ENCODE measurements at regions not wholly inside any gene's neighbourhood (a gene's known extent, or its start where the extent isn't known, plus 50 kb on each side); places are given as distances from the start of the nearest gene placed in this dataset.

DNA sequence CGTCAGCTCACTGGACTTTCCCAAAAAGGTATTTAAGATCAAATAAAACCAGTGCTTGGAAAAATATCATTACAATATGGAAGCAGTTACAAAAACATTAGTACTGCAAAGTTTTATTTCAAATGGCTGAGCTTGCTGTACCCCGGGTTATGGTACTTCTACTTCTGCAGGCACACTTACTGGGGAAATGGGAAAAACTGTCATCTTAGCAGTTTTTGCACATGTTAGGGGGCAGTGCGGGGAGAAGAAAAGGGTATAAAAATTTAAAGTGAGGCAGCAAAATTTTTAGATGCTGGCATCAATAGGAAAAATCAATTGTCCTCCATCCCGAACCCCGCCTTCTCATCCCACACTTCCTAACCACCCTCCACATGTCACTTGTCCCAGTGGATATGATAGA, 133.4 kb downstream of the ATG4C start:
- ATAC-seq (no peak), DNase-seq (no peak)
- intact Hi-C loops (cut with micrococcal nuclease) = no loop called here

DNA sequence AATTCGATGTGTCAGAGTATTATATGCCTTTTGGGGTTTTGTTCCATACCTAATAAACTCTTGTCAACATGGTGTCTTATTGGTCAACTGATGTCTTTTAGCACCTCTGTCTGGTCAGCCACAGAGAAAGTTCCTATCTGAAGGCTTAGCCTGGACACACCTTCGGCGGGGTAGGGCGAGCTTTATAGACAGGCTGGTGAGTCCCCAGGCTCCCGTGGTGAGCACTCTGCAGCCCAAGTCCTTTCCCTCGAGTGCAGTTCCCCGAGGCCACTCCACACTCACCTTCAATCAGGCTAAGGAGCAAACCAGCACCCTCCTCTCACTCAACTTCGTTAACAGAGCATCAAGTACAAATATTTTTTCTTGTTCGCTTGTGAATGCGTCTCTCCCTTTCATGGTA, 133.9 kb downstream of the ATG4C start:
- intact Hi-C loops (cut with micrococcal nuclease) = no loop called here
- DNase-seq (no peak), ATAC-seq (no peak)

DNA sequence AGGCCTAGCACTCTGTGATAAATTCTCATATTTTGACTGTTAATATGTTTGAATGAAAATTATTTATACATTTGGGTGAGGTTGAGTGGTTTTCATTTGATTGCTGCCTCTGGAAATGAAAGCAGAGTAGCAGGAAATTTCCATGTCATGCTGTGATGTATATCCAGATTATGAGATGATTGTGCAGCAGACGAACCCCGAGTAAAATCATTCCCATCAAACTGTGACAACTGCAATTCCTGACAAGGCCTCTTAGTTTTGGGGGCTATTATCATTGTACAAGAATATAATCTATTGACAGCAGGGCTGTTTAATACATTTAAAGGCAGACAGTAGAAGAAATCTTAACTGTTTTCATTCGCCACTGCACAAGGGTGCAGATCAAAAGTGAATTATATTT, 134.8 kb downstream of the ATG4C start:
- DNase-seq (no peak), ATAC-seq (no peak)
- intact Hi-C loops (cut with micrococcal nuclease) = no loop called here

DNA sequence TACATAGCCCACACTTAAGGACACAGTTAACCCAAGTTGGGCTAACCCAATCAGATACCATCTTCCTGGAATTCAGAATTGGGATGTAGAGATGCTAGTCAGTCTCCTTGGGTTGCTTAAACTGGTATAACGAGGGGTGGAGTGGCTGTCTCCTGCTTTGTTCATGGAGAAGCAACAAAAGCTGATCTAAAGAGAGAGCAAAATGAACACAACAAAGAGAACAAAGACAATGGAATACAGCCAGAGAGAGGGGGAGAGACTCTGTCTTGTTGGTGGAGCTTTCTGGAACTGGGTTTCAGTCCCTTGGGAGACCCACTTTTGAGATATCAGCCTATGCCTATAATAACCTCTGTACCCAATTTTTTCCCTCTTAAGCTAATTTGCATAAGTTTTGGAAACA, 138.1 kb downstream of the ATG4C start:
- DNase-seq = no peak
- ATAC-seq = no peak
- intact Hi-C loops (cut with micrococcal nuclease) = no loop called here

DNA sequence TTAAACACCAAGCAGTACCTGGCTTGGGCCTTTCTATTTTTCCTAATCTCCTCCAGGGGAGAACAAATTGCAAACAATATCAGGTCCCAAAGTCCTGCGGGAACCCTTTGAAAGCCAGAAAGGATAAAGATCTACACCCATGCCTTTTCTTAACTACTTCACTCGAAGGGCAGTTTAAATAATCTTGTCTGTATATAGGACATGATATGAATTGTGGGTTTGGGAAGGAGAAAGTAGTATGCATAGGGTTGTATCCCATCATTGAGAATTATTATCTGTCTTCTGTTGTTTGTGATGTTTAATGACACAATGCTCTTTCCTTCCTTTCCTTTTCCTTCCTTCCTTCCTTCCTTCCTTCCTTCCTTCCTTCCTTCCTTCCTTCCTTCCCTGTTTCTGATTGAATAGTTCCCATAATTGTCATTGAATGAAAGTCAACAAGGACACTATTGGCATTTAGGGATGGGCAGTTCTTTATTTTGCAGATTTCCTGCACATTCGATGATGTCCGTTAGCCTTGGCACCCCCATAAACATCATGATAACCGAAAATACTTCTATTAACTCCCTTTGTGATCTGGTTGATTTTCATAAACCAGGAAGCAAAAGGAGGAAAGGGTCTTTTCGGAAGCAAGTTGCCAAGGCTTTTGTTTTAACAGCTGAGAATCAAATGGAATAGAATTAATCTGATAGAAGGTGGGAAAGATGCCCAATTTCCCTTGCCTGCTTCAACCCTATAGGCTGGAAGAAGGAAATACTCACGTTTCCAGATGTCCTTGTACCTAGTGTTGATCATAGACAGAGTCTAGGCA, 141.3 kb downstream of the ATG4C start:
- DNase-seq (no peak), ATAC-seq (no peak)
- intact Hi-C loops (cut with micrococcal nuclease) = no loop called here

DNA sequence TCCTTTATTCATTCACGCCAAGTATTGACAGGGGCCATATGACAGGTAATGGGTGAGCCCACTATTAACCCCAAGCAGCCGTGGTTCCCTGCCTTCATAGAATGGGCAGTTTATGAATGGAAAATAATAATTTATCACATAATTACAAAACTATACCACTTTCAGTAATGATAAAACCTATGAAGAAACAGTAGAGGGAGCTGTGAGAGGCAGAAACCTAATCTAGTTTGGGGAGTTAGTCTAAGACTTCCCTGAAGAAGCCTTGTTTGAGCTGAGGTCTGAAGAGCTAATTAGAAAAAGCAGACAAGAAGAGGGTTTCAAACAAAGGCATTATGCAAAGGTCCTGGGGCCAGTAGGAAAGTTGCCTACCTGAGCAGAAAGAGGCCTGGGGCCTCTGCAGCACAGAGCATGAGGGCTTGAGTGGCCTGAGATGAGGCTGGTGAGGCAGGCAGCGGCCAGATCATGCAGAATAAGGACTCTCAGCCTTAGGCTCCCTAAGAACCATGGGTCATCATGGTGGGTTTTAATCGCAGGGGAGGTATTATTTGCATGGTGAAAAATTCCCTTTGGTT, 142.8 kb downstream of the ATG4C start:
- ATAC-seq (no peak), DNase-seq (no peak)
- intact Hi-C loops (cut with micrococcal nuclease) = no loop called here

DNA sequence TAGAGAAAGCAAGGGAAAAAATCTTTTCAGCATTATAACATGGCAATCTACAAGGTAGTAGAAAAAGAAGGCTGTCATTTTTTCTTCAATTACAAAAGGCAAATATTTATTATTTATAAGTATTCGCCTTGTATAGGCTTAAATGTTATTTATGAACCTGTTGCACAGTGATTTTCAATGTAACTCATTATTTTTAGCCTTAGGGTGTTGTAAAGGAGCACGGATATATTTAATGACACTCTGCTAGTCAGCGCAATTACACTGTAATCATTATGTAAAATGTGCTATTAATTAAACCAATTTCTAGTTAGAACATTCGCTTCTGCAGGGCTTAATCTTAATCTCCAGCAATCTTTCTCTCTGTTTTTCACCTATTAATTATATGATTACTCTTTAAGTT, 145.0 kb downstream of the ATG4C start:
- intact Hi-C loops (cut with micrococcal nuclease) = no loop called here
- ATAC-seq (no peak), DNase-seq (no peak)

DNA sequence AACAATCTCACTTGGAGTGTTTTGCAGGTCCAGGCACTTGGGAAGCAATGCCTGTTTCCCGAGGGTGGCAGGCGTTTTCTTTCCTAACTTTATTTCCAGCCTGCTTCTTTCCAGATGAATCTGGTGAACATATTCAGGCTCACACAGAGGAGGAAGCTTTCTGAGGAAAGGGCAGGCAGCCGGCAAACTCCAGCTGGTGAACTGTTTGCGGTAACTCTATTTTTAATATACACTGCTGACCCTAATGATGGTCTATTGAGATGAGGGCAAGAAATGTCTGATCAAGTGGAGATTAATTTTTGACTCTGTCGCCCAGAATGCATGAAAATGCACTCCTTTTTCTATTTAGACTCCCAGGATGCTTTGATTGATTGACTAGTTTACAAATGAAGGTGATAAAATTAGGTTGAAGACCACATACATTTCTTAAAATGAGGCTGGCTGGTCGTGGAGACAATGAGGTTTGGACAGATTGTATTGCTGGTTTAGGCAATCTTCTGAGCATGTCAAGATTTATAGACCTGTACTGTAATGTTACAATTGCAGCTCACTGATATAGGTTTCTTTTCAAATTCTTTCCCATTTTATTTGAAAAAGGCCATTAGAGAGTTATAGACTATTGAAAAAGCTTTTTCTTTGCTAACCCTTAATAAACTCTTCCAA, 153.8 kb downstream of the ATG4C start:
- intact Hi-C loops (cut with micrococcal nuclease) = no loop called here
- ATAC-seq = no peak
- DNase-seq = no peak

DNA sequence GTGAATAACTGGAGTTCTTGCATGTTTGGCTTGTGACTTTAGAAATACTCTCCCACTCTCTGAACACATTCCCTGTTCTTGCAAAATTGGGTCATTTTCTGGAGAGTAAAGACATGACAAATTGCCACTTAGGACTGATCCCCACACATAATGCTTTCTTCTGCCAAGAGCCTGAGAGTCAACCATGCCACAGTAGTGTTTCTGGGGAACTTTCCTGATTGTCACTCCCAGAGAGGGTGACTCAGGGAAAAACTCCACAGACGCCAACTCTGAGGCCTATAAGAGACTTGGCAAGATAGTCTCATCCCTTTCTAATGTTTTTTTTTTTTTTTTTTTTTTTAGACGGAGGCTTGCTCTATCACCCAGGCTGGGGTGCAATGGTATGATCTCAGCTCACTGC, 157.8 kb downstream of the ATG4C start:
- DNase-seq (no peak), ATAC-seq (no peak)
- intact Hi-C loops (cut with micrococcal nuclease) = no loop called here

DNA sequence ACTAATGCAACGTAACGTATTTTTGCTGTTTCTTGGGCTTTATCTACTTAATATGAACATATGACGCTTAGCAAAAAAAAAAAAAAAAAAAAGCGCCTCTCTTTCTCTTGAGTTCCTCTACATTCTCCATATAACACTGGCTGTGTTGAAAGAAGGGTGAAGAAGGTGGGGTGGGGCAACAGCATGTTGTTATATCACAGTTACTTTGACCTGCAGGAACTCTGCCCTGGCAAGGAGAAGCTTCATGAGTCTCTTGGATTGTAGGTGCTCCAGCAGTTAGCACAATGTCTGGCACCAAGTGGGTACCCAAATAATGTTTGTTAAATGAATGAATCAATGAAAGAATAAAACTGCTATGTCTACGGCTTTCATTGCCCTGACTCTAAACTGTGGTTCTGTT, 162.6 kb downstream of the ATG4C start:
- no peak for ATAC-seq
- no peak for DNase-seq
- intact Hi-C loops (cut with micrococcal nuclease) = no loop called here

DNA sequence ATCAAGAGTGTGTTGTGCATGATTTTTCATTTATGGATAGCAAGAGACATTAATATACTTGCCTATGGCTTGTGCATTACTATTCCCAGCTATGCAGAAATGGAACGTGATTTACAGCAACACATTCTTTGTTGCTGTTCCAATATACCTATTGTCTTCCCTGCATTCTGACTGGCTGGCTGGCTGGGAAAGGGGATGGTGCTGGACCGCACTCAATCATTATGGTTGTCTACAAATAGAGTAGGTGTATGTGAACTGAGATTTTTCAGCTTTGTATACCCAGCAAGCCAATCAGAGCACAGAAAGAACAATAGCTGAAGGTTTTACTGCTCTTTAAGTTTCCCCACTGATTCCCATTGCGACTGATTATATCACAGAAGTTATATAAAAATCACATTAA, 167.5 kb downstream of the ATG4C start:
- ATAC-seq (no peak), DNase-seq (no peak)
- intact Hi-C loops (cut with micrococcal nuclease) = no loop called here

DNA sequence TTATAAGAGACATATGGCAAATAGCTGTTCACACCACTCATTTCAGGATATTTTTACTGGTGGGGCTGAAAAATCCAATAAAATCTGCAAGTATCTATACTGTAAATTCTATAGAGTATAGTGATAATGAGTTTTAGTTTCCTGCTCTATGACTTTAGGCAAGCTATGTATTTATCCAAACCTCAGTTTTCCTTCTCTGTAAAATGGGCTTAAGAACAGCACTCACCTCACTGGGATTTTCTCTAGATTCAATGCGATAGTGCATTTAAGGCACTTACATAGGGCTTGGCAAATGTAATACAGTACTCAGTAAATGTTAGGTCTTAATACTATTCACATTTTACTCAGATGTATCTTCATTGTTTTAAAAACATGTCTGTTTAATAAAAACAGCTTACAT, 168.7 kb downstream of the ATG4C start:
- intact Hi-C loops (cut with micrococcal nuclease) = no loop called here

DNA sequence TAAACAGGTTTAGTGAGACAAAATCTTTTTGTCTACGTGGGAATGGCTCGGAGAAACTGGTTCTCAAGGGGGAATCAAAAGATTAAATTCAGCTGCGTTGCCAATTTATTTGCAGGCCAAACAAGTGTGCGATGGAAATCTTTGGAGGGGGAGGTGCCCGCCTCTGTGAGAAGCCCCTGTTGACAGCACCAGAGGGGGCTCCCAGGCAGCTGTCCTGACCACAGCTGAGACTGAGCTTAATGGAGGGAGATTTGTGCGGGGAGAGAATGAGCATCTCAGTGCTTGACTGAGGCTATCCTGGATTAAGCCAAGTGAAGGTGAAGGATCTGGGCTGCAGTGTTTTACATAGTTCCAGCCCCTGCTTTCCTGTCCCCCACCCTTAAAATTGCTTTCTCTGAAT, 169.7 kb downstream of the ATG4C start:
- intact Hi-C loops (cut with micrococcal nuclease) = no loop called here
- DNase-seq = no peak
- ATAC-seq = no peak

More for the DNA sequence above, 168.7 kb downstream of the ATG4C start:
- no peak for ATAC-seq
- DNase-seq = no peak

DNA sequence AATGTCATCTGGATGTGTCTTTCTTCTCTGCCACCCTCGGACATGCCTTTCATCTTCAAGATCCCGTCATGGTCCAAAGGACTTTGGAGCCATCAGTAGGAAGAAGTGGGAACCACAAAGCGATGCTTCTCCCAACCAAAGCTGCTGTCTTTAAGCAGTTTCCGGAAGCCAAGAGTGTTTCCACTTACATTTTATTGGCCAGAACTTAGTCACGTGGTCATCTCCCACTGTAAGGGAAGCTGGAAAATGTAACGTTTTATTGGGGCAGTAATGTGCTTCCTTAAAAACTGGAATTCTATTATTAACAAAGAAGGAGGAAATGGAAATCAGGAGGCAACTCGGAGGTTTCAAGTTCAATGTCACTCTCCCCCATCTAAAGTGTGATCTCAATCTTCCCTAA, 170.8 kb downstream of the ATG4C start:
- no peak for ATAC-seq
- intact Hi-C loops (cut with micrococcal nuclease) = no loop called here
- DNase-seq = no peak

DNA sequence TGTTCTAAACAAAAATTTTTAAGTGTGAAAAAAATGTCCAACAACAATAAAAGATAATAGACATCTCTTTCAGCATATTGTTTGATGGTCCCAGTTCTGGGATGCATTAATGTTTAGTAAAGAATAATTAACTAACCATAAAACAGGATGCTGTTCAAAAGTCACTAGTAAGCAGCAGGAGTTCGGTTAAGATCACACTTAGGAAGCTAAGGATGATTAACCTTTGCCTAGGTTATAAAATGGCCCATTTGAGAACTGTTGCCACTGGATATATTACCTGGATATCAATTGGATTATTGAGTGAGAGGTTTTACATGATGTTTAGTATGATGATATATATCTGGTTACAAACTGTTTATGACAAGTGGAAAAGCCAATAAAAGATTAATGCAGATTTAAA, 171.7 kb downstream of the ATG4C start:
- no peak for DNase-seq
- intact Hi-C loops (cut with micrococcal nuclease) = no loop called here
- no peak for ATAC-seq

DNA sequence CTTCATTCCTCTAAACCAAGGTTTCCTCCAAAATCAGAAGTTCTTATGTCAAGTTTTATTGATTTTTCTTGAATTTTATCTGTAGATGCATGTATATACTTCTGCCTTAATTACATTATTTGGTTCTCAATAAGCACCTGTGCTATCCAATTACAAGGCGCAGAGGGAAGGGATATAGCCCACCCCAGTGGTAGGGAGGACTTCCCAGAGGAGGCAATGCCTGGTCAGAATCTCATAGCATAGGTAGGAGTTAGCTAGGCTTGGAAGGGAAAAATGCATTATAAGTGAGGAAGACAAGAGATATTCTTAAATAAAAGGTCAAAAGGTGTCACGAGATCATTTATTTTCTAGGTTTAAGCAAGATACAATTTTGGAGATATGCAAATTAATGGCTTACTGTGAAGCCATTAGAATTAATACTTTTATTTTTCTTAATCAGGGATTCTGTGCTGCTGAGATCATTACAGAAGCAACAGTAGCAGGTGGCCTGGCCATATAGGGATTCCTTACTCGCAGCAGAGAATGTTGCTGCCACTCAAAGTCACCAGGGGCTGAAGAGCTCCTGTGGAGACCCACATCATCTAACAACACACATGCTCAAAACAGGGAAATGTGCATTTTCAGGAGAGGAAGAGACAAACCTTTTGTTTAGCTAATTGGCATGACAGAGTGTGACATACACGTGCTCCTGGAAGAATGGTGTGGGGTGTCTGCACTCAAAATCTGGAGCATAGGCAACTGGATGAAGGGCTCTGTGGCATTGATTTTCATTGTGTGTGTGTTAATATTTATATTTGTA, 178.3 kb downstream of the ATG4C start:
- intact Hi-C loops (cut with micrococcal nuclease) = no loop called here
- ATAC-seq = no peak

DNA sequence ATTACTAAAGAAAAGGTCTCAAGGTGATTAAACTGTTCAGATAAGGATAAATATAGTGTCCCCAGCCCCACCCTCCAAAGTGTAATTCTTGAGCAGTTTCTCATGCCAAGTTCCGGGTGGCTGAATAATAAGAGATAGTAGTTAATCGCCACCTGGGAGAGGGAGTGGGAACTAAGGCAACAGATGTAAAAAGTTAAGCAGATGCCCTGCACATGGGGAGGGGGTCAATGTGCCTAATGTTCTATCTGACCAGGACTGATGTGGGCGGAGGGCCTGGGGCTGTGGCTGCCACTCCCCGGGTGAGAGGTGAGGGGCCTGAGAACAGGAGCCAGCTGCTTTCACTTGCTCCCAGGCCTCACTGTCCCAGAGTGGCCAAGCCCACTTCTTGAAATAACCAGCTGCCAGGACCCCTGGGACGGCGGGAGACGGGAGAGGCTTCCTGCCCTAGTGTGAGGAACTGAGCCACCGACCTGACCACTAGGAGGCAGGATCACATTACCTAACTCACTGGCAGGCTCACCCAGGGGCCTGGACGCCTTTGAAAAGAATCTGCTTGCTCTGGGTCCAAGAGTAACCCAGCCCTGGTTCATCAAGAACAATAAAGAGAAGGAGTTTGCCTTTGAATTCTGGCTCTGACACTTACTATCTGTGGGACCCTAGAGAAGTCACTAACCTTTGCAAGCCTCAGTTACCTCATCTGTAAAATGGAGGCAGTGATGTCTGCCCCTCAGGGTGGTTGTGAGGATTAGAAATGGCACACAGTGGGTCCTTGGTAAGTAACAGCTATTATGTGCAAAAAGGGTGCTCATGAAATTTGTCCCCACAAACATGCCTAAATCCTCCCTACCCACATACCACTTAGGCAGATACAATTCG, 179.2 kb downstream of the ATG4C start:
- ATAC-seq (peak; percentile 58), DNase-seq (no peak)
- intact Hi-C loops (cut with micrococcal nuclease) = no loop called here

More for the DNA sequence above, 178.3 kb downstream of the ATG4C start:
- DNase-seq = no peak

DNA sequence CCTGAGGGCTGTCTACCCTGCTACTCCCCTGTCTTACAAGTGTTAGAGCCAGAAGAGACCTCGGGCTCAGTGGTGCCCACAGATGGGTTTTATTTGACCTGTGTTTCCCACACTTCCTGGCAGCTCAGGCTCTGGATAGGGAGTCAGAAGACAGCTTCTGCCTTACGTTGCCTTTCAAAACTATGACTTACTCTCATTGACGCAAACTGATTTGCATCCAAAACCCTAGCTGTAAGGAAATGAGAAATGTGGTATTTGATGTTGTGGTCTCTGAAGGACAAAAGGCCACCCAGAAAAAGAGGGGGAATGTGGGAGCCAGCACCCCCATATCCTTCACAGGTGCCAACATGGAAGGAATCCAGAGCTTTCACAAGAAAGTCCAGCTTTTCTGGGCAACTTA, 180.2 kb downstream of the ATG4C start:
- intact Hi-C loops (cut with micrococcal nuclease) = no loop called here
- ATAC-seq (no peak), DNase-seq (no peak)

DNA sequence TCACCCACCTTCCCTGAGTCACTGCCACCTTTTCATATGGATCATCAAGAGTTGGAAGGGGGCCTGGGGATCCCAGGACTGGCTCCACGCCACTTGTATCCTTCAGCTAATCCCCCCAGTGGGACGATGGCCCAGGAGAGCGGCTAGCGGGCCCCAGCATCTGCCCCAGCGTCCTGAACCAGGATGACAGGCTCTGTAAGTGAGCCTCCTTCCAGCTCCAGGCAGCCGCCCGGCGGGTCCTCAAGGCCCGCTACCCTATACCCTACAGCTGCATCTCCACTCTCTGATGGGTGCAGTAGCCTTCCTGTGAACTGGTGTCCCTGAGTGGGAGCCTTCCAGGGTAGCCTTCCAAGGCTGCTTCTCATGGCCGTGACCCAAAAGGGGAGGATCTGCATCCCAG, 183.1 kb downstream of the ATG4C start:
- intact Hi-C loops (cut with micrococcal nuclease) = no loop called here
- ATAC-seq (no peak), DNase-seq (no peak)
